SK-N-SH treated with all-trans-retinoic acid at 6 μM for 48 hours (cell line): ENCODE measurements at regions not wholly inside any gene's neighbourhood (a gene's known extent, or its start where the extent isn't known, plus 50 kb on each side); places are given as distances from the start of the nearest gene placed in this dataset.

Experiments used
- ATAC-seq: fragments of 200-7000 bp; cut with Tn5 transposase; 3 replicates; pipeline ENCODE4 v1.9.1; 2020; ENCODE audit warnings: mild to moderate bottlenecking, moderate library complexity
- ARNTL ChIP-seq: fragments of 450-650 bp; formaldehyde crosslinking; IDR thresholded peaks from 2 replicates; pipeline ENCODE4 v1.5.0; 2020; ENCODE audit warnings: low read depth, mild to moderate bottlenecking, moderate library complexity, borderline replicate concordance
- CSDC2 ChIP-seq: fragments of 250-450 bp; sonication (Bioruptor Pico); IDR thresholded peaks from 2 replicates; pipeline ENCODE4 v1.5.0; 2020; ENCODE audit warnings: mild to moderate bottlenecking, moderate library complexity
- ESRRG ChIP-seq: fragments of 250-450 bp; sonication (Bioruptor Pico); IDR thresholded peaks from 2 replicates; pipeline ENCODE4 v1.6.1; 2021; ENCODE audit warnings: mild to moderate bottlenecking
- GLIS3 ChIP-seq: fragments of 250-450 bp; sonication (Bioruptor Pico); IDR thresholded peaks from 2 replicates; pipeline ENCODE4 v1.5.0; 2020; ENCODE audit warnings: mild to moderate bottlenecking, moderate library complexity
- ISL1 ChIP-seq: fragments of 250-450 bp; sonication (Bioruptor Pico); IDR thresholded peaks from 2 replicates; pipeline ENCODE4 v2.1.2; 2022; ENCODE audit warnings: mild to moderate bottlenecking, moderate library complexity
- OSR1 ChIP-seq: fragments of 250-450 bp; sonication (Bioruptor Pico); IDR thresholded peaks from 2 replicates; pipeline ENCODE4 v1.8.0; 2022; ENCODE audit warnings: moderate library complexity, mild to moderate bottlenecking, inconsistent platforms
- PPARA ChIP-seq: fragments of 250-450 bp; sonication (Bioruptor Pico); IDR thresholded peaks from 2 replicates; pipeline ENCODE4 v1.5.0; 2020; ENCODE audit warnings: mild to moderate bottlenecking, borderline replicate concordance
- RARB ChIP-seq: fragments of 250-450 bp; sonication (Bioruptor Pico); IDR thresholded peaks from 2 replicates; pipeline ENCODE4 v1.8.0; 2021; ENCODE audit warnings: mild to moderate bottlenecking, moderate library complexity
- SNAI2 ChIP-seq: fragments of 250-450 bp; sonication (Bioruptor Pico); IDR thresholded peaks from 2 replicates; pipeline ENCODE4 v1.5.0; 2020; ENCODE audit warnings: mild to moderate bottlenecking, moderate library complexity
- TOX ChIP-seq: fragments of 250-450 bp; sonication (Bioruptor Pico); IDR thresholded peaks from 2 replicates; pipeline ENCODE4 v1.8.0; 2021; ENCODE audit warnings: mild to moderate bottlenecking, moderate library complexity, borderline replicate concordance
- TSHZ2 ChIP-seq: fragments of 250-450 bp; sonication (Bioruptor Pico); IDR thresholded peaks from 2 replicates; pipeline ENCODE4 v1.5.0; 2020; ENCODE audit warnings: mild to moderate bottlenecking, moderate library complexity
- ZFP3 ChIP-seq: fragments of 250-450 bp; sonication (Bioruptor Pico); IDR thresholded peaks from 2 replicates; pipeline ENCODE4 v1.5.0; 2020; ENCODE audit warnings: mild to moderate bottlenecking, moderate library complexity
- ZFP30 ChIP-seq: fragments of 450-650 bp; formaldehyde crosslinking; IDR thresholded peaks from 2 replicates; pipeline ENCODE4 v1.5.0; 2022; ENCODE audit warnings: mild to moderate bottlenecking, moderate library complexity
- ZNF565 ChIP-seq: fragments of 450-650 bp; formaldehyde crosslinking; conservative IDR thresholded peaks from 2 replicates; pipeline ENCODE4 v1.5.0; 2020; ENCODE audit warnings: low read depth, mild to moderate bottlenecking, moderate library complexity
- ZNF70 ChIP-seq: fragments of 450-650 bp; formaldehyde crosslinking; IDR thresholded peaks from 2 replicates; pipeline ENCODE4 v1.5.0; 2020; ENCODE audit warnings: mild to moderate bottlenecking, moderate library complexity
- ZNF8 ChIP-seq: fragments of 450-650 bp; formaldehyde crosslinking; IDR thresholded peaks from 2 replicates; pipeline ENCODE4 v1.5.0; 2020; ENCODE audit warnings: mild to moderate bottlenecking, moderate library complexity
- TF ChIP-seq, protein P1 (sequence below): fragments of 250-450 bp; sonication (Bioruptor Pico); IDR thresholded peaks from 2 replicates; pipeline ENCODE4 v1.5.1; 2020; ENCODE audit warnings: low read depth, mild to moderate bottlenecking, moderate library complexity
- TF ChIP-seq, protein P2 (sequence below): fragments of 250-450 bp; sonication (Bioruptor Pico); IDR thresholded peaks from 2 replicates; pipeline ENCODE4 v1.8.0; 2020; ENCODE audit warnings: mild to moderate bottlenecking, moderate library complexity, borderline replicate concordance
- TF ChIP-seq, protein P3 (sequence below): fragments of 250-450 bp; sonication (Bioruptor Pico); IDR thresholded peaks from 2 replicates; pipeline ENCODE4 v1.5.1; 2021; ENCODE audit warnings: mild to moderate bottlenecking, moderate library complexity
- TF ChIP-seq, protein P4 (sequence below): fragments of 250-450 bp; sonication (Bioruptor Pico); IDR thresholded peaks from 2 replicates; pipeline ENCODE4 v1.8.0; 2021; ENCODE audit warnings: low read depth, mild to moderate bottlenecking, moderate library complexity, borderline replicate concordance

GRCh38 chr2:13141315-13141714 is 424.6 kb downstream of the TRIB2 start (continued):
- TF ChIP-seq TSHZ2 (no peak), ARNTL (CRISPR knock-in tag) (no peak), ZNF8 (no peak), GLIS3 (no peak), ZFP30 (no peak), ESRRG (no peak), RARB (CRISPR knock-in tag) (no peak), PPARA (CRISPR knock-in tag) (no peak)
- TF ChIP-seq, protein P1, sequence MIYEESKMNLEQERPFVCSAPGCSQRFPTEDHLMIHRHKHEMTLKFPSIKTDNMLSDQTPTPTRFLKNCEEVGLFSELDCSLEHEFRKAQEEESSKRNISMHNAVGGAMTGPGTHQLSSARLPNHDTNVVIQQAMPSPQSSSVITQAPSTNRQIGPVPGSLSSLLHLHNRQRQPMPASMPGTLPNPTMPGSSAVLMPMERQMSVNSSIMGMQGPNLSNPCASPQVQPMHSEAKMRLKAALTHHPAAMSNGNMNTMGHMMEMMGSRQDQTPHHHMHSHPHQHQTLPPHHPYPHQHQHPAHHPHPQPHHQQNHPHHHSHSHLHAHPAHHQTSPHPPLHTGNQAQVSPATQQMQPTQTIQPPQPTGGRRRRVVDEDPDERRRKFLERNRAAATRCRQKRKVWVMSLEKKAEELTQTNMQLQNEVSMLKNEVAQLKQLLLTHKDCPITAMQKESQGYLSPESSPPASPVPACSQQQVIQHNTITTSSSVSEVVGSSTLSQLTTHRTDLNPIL (CRISPR knock-in tag), result no peak

DNA sequence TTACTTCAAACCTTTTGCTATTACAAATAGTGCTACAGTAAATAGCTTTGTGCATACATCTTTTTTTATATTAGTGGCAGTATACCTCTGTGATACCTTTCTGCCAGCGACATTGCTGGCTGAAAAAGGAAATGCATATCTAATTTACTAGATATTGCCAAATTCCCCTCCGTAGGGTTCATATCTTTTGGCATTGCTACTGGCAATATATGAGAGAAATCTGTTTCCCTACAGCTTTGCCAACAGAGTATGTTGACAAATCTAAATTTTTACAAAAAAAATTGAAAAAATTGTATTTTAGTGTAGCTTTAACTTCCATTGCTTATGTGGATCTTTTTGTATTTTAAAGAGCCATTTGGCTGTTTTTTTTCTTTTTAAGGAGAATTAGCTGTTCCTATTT is 426.7 kb downstream of the TRIB2 start:
- TF ChIP-seq GLIS3 (no peak), CSDC2 (CRISPR knock-in tag) (no peak), OSR1 (CRISPR knock-in tag) (no peak), ESRRG (no peak), ZNF70 (CRISPR knock-in tag) (no peak), ZNF565 (CRISPR knock-in tag) (no peak), ZFP3 (CRISPR knock-in tag) (no peak), TSHZ2 (no peak), PPARA (CRISPR knock-in tag) (no peak), ISL1 (CRISPR knock-in tag) (no peak), SNAI2 (CRISPR knock-in tag) (no peak), TOX (CRISPR knock-in tag) (no peak), ZFP30 (no peak)
- TF ChIP-seq, protein P2, sequence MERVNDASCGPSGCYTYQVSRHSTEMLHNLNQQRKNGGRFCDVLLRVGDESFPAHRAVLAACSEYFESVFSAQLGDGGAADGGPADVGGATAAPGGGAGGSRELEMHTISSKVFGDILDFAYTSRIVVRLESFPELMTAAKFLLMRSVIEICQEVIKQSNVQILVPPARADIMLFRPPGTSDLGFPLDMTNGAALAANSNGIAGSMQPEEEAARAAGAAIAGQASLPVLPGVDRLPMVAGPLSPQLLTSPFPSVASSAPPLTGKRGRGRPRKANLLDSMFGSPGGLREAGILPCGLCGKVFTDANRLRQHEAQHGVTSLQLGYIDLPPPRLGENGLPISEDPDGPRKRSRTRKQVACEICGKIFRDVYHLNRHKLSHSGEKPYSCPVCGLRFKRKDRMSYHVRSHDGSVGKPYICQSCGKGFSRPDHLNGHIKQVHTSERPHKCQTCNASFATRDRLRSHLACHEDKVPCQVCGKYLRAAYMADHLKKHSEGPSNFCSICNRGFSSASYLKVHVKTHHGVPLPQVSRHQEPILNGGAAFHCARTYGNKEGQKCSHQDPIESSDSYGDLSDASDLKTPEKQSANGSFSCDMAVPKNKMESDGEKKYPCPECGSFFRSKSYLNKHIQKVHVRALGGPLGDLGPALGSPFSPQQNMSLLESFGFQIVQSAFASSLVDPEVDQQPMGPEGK, result no peak
- TF ChIP-seq, protein P3, sequence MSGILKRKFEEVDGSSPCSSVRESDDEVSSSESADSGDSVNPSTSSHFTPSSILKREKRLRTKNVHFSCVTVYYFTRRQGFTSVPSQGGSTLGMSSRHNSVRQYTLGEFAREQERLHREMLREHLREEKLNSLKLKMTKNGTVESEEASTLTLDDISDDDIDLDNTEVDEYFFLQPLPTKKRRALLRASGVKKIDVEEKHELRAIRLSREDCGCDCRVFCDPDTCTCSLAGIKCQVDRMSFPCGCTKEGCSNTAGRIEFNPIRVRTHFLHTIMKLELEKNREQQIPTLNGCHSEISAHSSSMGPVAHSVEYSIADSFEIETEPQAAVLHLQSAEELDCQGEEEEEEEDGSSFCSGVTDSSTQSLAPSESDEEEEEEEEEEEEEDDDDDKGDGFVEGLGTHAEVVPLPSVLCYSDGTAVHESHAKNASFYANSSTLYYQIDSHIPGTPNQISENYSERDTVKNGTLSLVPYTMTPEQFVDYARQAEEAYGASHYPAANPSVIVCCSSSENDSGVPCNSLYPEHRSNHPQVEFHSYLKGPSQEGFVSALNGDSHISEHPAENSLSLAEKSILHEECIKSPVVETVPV, result no peak
- TF ChIP-seq, protein P4, sequence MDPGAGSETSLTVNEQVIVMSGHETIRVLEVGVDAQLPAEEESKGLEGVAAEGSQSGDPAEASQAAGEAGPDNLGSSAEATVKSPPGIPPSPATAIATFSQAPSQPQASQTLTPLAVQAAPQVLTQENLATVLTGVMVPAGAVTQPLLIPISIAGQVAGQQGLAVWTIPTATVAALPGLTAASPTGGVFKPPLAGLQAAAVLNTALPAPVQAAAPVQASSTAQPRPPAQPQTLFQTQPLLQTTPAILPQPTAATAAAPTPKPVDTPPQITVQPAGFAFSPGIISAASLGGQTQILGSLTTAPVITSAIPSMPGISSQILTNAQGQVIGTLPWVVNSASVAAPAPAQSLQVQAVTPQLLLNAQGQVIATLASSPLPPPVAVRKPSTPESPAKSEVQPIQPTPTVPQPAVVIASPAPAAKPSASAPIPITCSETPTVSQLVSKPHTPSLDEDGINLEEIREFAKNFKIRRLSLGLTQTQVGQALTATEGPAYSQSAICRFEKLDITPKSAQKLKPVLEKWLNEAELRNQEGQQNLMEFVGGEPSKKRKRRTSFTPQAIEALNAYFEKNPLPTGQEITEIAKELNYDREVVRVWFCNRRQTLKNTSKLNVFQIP (CRISPR knock-in tag), result no peak
- TF ChIP-seq, all 23 proteins: peak for 0
- ATAC-seq, result no peak
